Activated T-cell treated with anti-CD3 and anti-CD28 coated beads for 4 hours (primary cell): ENCODE measurements at regions not wholly inside any gene's neighbourhood (a gene's known extent, or its start where the extent isn't known, plus 50 kb on each side); places are given as distances from the start of the nearest gene placed in this dataset.

Experiments used
- DNase-seq: peaks from one replicate; pipeline ENCODE4 v3.0.0-alpha.2; 2020

DNA sequence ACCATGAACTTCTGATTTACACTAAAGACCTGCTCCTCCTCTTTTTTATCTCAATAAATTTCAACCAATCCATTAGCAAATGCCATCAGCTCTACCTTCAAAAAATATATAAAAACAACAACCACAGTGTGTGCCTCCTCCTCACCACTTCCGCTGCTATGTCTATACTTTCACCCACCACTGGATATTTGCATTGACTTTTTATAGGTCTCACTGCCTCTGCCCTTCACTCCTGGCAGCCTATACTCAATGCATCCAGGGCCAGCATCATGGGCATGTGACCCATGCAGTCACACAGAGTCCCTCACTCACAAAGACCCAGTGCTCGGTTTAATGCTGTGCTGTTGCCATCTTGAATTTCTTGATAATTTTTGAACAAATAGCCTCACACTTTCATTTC lies 53.5 kb upstream of the CCDC54 start:
- DNase-seq, result no peak

DNA sequence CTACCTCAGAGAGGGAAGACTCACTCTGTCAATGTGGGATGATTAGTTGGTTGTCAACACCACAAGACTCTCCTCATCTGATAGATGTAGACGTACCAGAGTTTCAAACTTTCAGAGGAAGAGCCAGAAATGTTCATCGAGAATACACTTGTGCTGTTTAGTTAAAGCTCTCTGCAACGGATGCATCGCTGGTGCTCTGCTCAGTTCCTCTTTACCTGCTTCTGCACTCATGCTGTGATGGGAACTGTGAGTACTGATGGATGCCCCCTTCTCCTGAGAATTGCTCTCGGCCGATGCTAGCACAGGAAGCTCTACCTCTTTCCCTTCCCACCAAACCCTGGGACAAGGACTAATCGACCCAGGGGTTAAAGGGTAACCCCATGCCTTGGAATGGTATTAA lies 51.8 kb upstream of the CCDC54 start:
- no peak for DNase-seq
